ENCODE measurements at regions not wholly inside any gene's neighbourhood (a gene's known extent, or its start where the extent isn't known, plus 50 kb on each side); places are given as distances from the start of the nearest gene placed in this dataset.

- no peaks in the 10 kb centered on the region for H3K36me3 Mint-ChIP-seq
- H3K4me1 Mint-ChIP-seq: no peaks in the 10 kb centered on the region
- H3K4me3 Mint-ChIP-seq: no peak overlapping the region
- peak in 1 of 2 donors; percentile 34 for ATAC-seq (replicated peaks)
- no peak for DNase-seq
- H3K27me3 Mint-ChIP-seq: no peaks in the 10 kb centered on the region
- no peak overlapping the region for H3K27ac Mint-ChIP-seq
- H3K9me3 Mint-ChIP-seq: peaks cover 0 to 1% of the 10 kb centered on the region in 2 donors
Measured at GRCh38 chr2:150023044-150023443, 435.5 kb upstream of the MMADHC start.

- no peaks in the 10 kb centered on the region for H3K36me3 Mint-ChIP-seq
- no peak for ATAC-seq (replicated peaks)
Measured at GRCh38 chr2:150020937-150021673, 433.5 kb upstream of the MMADHC start.

GRCh38 chr2:150020221-150020620, 432.6 kb upstream of the MMADHC start:
- DNase-seq (no peak), ATAC-seq (replicated peaks) (no peak)
- Mint-ChIP-seq H3K27me3 (no peaks in the 10 kb centered on the region), H3K9me3 (peaks cover 0 to 1% of the 10 kb centered on the region in 2 donors), H3K27ac (no peak overlapping the region), H3K36me3 (no peaks in the 10 kb centered on the region), H3K4me1 (no peaks in the 10 kb centered on the region), H3K4me3 (no peak overlapping the region)

More at GRCh38 chr2:150020937-150021673, 433.5 kb upstream of the MMADHC start:
- no peak for DNase-seq
- no peak overlapping the region for H3K4me3 Mint-ChIP-seq
- H3K9me3 Mint-ChIP-seq: peaks cover 0 to 1% of the 10 kb centered on the region in 2 donors
- H3K27ac Mint-ChIP-seq: no peak overlapping the region
- no peaks in the 10 kb centered on the region for H3K27me3 Mint-ChIP-seq
- no peaks in the 10 kb centered on the region for H3K4me1 Mint-ChIP-seq

- Mint-ChIP-seq H3K4me3 (no peak overlapping the region), H3K4me1 (no peaks in the 10 kb centered on the region), H3K27ac (no peak overlapping the region), H3K9me3 (peaks cover 0 to 1% of the 10 kb centered on the region in 2 donors), H3K36me3 (no peaks in the 10 kb centered on the region), H3K27me3 (no peaks in the 10 kb centered on the region)
- no peak for DNase-seq
- no peak for ATAC-seq (replicated peaks)
Measured at GRCh38 chr2:150019063-150019462, 431.5 kb upstream of the MMADHC start.

- ATAC-seq (replicated peaks) (no peak), DNase-seq (no peak)
- Mint-ChIP-seq H3K4me3 (no peak overlapping the region), H3K27me3 (no peaks in the 10 kb centered on the region), H3K4me1 (no peaks in the 10 kb centered on the region), H3K27ac (no peak overlapping the region), H3K9me3 (no peaks in the 10 kb centered on the region), H3K36me3 (no peaks in the 10 kb centered on the region)
Measured at GRCh38 chr2:150012986-150013385, 425.4 kb upstream of the MMADHC start.

- no peaks in the 10 kb centered on the region for H3K27me3 Mint-ChIP-seq
- no peak overlapping the region for H3K27ac Mint-ChIP-seq
- H3K36me3 Mint-ChIP-seq: no peaks in the 10 kb centered on the region
- H3K9me3 Mint-ChIP-seq: no peaks in the 10 kb centered on the region
- H3K4me1 Mint-ChIP-seq: no peaks in the 10 kb centered on the region
- ATAC-seq (replicated peaks) (no peak), DNase-seq (no peak)
- H3K4me3 Mint-ChIP-seq: no peak overlapping the region
Measured at GRCh38 chr2:150011161-150011730, 423.7 kb upstream of the MMADHC start.

- no peaks in the 10 kb centered on the region for H3K4me1 Mint-ChIP-seq
- no peaks in the 10 kb centered on the region for H3K27me3 Mint-ChIP-seq
- no peak overlapping the region for H3K4me3 Mint-ChIP-seq
- ATAC-seq (replicated peaks) (no peak), DNase-seq (no peak)
- no peak overlapping the region for H3K27ac Mint-ChIP-seq
- H3K36me3 Mint-ChIP-seq: no peaks in the 10 kb centered on the region
- H3K9me3 Mint-ChIP-seq: no peaks in the 10 kb centered on the region
Measured at GRCh38 chr2:150008901-150009300, 421.3 kb upstream of the MMADHC start.

- no peak for ATAC-seq (replicated peaks)
- H3K4me3 Mint-ChIP-seq: no peak overlapping the region
- H3K27me3 Mint-ChIP-seq: no peaks in the 10 kb centered on the region
- no peak overlapping the region for H3K27ac Mint-ChIP-seq
- no peak for DNase-seq
- no peaks in the 10 kb centered on the region for H3K9me3 Mint-ChIP-seq
- H3K4me1 Mint-ChIP-seq: no peaks in the 10 kb centered on the region
- H3K36me3 Mint-ChIP-seq: no peaks in the 10 kb centered on the region
Measured at GRCh38 chr2:150007815-150008430, 420.3 kb upstream of the MMADHC start.

- ATAC-seq (replicated peaks): no peak
- Mint-ChIP-seq H3K4me3 (no peak overlapping the region), H3K27me3 (no peaks in the 10 kb centered on the region), H3K4me1 (no peaks in the 10 kb centered on the region), H3K9me3 (no peaks in the 10 kb centered on the region), H3K27ac (no peak overlapping the region), H3K36me3 (no peaks in the 10 kb centered on the region)
- DNase-seq: no peak
Measured at GRCh38 chr2:150006591-150006990, 419.0 kb upstream of the MMADHC start.

- no peak for DNase-seq
- Mint-ChIP-seq H3K4me1 (no peaks in the 10 kb centered on the region), H3K36me3 (no peaks in the 10 kb centered on the region), H3K27me3 (no peaks in the 10 kb centered on the region), H3K9me3 (no peaks in the 10 kb centered on the region), H3K4me3 (no peak overlapping the region), H3K27ac (no peak overlapping the region)
- no peak for ATAC-seq (replicated peaks)
Measured at GRCh38 chr2:150003544-150003943, 416.0 kb upstream of the MMADHC start.

GRCh38 chr2:150001788-150002187, 414.2 kb upstream of the MMADHC start:
- H3K36me3 Mint-ChIP-seq: no peaks in the 10 kb centered on the region
- ATAC-seq (replicated peaks): no peak
- no peaks in the 10 kb centered on the region for H3K27me3 Mint-ChIP-seq
- H3K27ac Mint-ChIP-seq: no peak overlapping the region
- H3K4me3 Mint-ChIP-seq: no peak overlapping the region
- H3K4me1 Mint-ChIP-seq: no peaks in the 10 kb centered on the region
- peaks cover 6% of the 10 kb centered on the region in 2 donors for H3K9me3 Mint-ChIP-seq
- DNase-seq: no peak

- no peaks in the 10 kb centered on the region for H3K36me3 Mint-ChIP-seq
- H3K4me3 Mint-ChIP-seq: no peak overlapping the region
- no peaks in the 10 kb centered on the region for H3K4me1 Mint-ChIP-seq
- ATAC-seq (replicated peaks) (no peak), DNase-seq (no peak)
- no peaks in the 10 kb centered on the region for H3K27me3 Mint-ChIP-seq
- H3K27ac Mint-ChIP-seq: no peak overlapping the region
- H3K9me3 Mint-ChIP-seq: peaks cover 8 to 11% of the 10 kb centered on the region in 2 donors
Measured at GRCh38 chr2:149996901-149997300, 409.3 kb upstream of the MMADHC start.

- DNase-seq (no peak), ATAC-seq (replicated peaks) (no peak)
- H3K4me3 Mint-ChIP-seq: no peak overlapping the region
- H3K9me3 Mint-ChIP-seq: peaks cover 8 to 11% of the 10 kb centered on the region in 2 donors
- no peaks in the 10 kb centered on the region for H3K36me3 Mint-ChIP-seq
- no peak overlapping the region for H3K27ac Mint-ChIP-seq
- no peaks in the 10 kb centered on the region for H3K27me3 Mint-ChIP-seq
- no peaks in the 10 kb centered on the region for H3K4me1 Mint-ChIP-seq
Measured at GRCh38 chr2:149994057-149994728, 406.6 kb upstream of the MMADHC start.

- Mint-ChIP-seq H3K9me3 (peaks cover 8 to 11% of the 10 kb centered on the region in 2 donors), H3K4me1 (no peaks in the 10 kb centered on the region), H3K27me3 (no peaks in the 10 kb centered on the region), H3K36me3 (no peaks in the 10 kb centered on the region), H3K4me3 (no peak overlapping the region), H3K27ac (no peak overlapping the region)
- no peak for ATAC-seq (replicated peaks)
- DNase-seq: no peak
Measured at GRCh38 chr2:149993316-149993715, 405.7 kb upstream of the MMADHC start.

All from stimulated activated naive B cell treated with anti-CD40 and anti-IgM and Interleukin-4, amounts not matched to agents 10 μg/mL and 1 μg/mL and 100 μg/mL, for 72 hours (primary cell).